ENCODE measurements at regions not wholly inside any gene's neighbourhood (a gene's known extent, or its start where the extent isn't known, plus 50 kb on each side); places are given as distances from the start of the nearest gene placed in this dataset.
"Not testable (repeated sequence)": the region's sequence is repeated elsewhere in the genome, so short reads cannot be mapped to it uniquely, and the experiment has no call there.

GRCh38 chr6:18640754-18641153, 253.6 kb downstream of the RNF144B start:
- no peak for DNase-seq (ENCODE audit: low read depth)
- TF ChIP-seq MYC (IDR thresholded peaks at IDR 0.05; ENCODE audit: low read depth, low read length): no peak
- TF ChIP-seq CTCF (IDR thresholded peaks at IDR 0.05; ENCODE audit: low read depth, low read length): no peak
- TF ChIP-seq POLR2A (IDR thresholded peaks at IDR 0.05; ENCODE audit: extremely low read depth, insufficient read length): no peak
- TF ChIP-seq MAX (IDR thresholded peaks at IDR 0.05; ENCODE audit: low read depth, low read length): no peak
- no peak overlapping the region for H3K4me3 ChIP-seq (ENCODE audit: low read depth, low read length)

GRCh38 chr6:18654821-18655220, 267.7 kb downstream of the RNF144B start:
- no peak for DNase-seq (ENCODE audit: low read depth)
- no peak for TF ChIP-seq CTCF (IDR thresholded peaks at IDR 0.05; ENCODE audit: low read depth, low read length)
- TF ChIP-seq MAX (IDR thresholded peaks at IDR 0.05; ENCODE audit: low read depth, low read length): no peak
- no peak for TF ChIP-seq MYC (IDR thresholded peaks at IDR 0.05; ENCODE audit: low read depth, low read length)
- TF ChIP-seq POLR2A (IDR thresholded peaks at IDR 0.05; ENCODE audit: extremely low read depth, insufficient read length): no peak
- H3K4me3 ChIP-seq (ENCODE audit: low read depth, low read length): no peak overlapping the region

- TF ChIP-seq CTCF (IDR thresholded peaks at IDR 0.05; ENCODE audit: low read depth, low read length): no peak
- TF ChIP-seq MYC (IDR thresholded peaks at IDR 0.05; ENCODE audit: low read depth, low read length): no peak
- no peak for TF ChIP-seq MAX (IDR thresholded peaks at IDR 0.05; ENCODE audit: low read depth, low read length)
- TF ChIP-seq POLR2A (IDR thresholded peaks at IDR 0.05; ENCODE audit: extremely low read depth, insufficient read length): no peak
- H3K4me3 ChIP-seq (ENCODE audit: low read depth, low read length): no peak overlapping the region
- DNase-seq (ENCODE audit: low read depth): no peak
Observed at GRCh38 chr6:18656506-18656905, 269.4 kb downstream of the RNF144B start.

- DNase-seq (ENCODE audit: low read depth); H3K4me3 ChIP-seq (ENCODE audit: low read depth, low read length): not testable (repeated sequence)
Observed at GRCh38 chr6:18659994-18660393, 272.8 kb downstream of the RNF144B start.

GRCh38 chr6:18663011-18663410, 275.9 kb downstream of the RNF144B start:
- no peak overlapping the region for H3K4me3 ChIP-seq (ENCODE audit: low read depth, low read length)
- DNase-seq (ENCODE audit: low read depth): no peak
- no peak for TF ChIP-seq CTCF (IDR thresholded peaks at IDR 0.05; ENCODE audit: low read depth, low read length)
- TF ChIP-seq MAX (IDR thresholded peaks at IDR 0.05; ENCODE audit: low read depth, low read length): no peak
- no peak for TF ChIP-seq POLR2A (IDR thresholded peaks at IDR 0.05; ENCODE audit: extremely low read depth, insufficient read length)
- no peak for TF ChIP-seq MYC (IDR thresholded peaks at IDR 0.05; ENCODE audit: low read depth, low read length)

- DNase-seq (ENCODE audit: low read depth): no peak
- TF ChIP-seq MAX (IDR thresholded peaks at IDR 0.05; ENCODE audit: low read depth, low read length): no peak
- TF ChIP-seq MYC (IDR thresholded peaks at IDR 0.05; ENCODE audit: low read depth, low read length): no peak
- no peak for TF ChIP-seq POLR2A (IDR thresholded peaks at IDR 0.05; ENCODE audit: extremely low read depth, insufficient read length)
- no peak for TF ChIP-seq CTCF (IDR thresholded peaks at IDR 0.05; ENCODE audit: low read depth, low read length)
- H3K4me3 ChIP-seq (ENCODE audit: low read depth, low read length): no peak overlapping the region
Observed at GRCh38 chr6:18664401-18664800, 277.3 kb downstream of the RNF144B start.
